Tibial artery (tissue), 4 donors: ENCODE measurements at regions not wholly inside any gene's neighbourhood (a gene's known extent, or its start where the extent isn't known, plus 50 kb on each side); places are given as distances from the start of the nearest gene placed in this dataset.
"Not testable (repeated sequence)": the region's sequence is repeated elsewhere in the genome, so short reads cannot be mapped to it uniquely, and the experiment has no call there.

ENCODE experiments used
- DNase-seq, 2 donors: peaks; one replicate each; pipeline ENCODE4 v3.0.0-alpha.2; 2019
- H3K27ac ChIP-seq, 2 donors: fragments of 200-600 bp; sonication (generic) in 1 of 2; 1 replicate in 1 of 2; 2 replicates in 1 of 2; pipeline ENCODE4 v1.5.1; 2018 to 2019; ENCODE audit warnings: mild to moderate bottlenecking in 1 of 2
- H3K27me3 ChIP-seq, 2 donors: fragments of 200-600 bp; sonication (generic) in 1 of 2; one replicate each; pipeline versions ENCODE4 v1.5.1 to v1.6.0; 2016 to 2019
- H3K36me3 ChIP-seq, 3 donors: fragments of 200-600 bp; sonication (generic) in 2 of 3; one replicate each; pipeline ENCODE4 v1.5.1; 2016 to 2019; ENCODE audit warnings: mild to moderate bottlenecking in 2 of 3
- H3K4me1 ChIP-seq, 4 donors: fragments of 200-600 bp; sonication (generic) in 2 of 4; 1 replicate in 3 of 4; 2 replicates in 1 of 4; pipeline ENCODE4 v1.5.1; 2016 to 2019
- H3K4me3 ChIP-seq, 2 donors: fragments of 200-600 bp; sonication (generic) in 1 of 2; 1 replicate in 1 of 2; 2 replicates in 1 of 2; pipeline ENCODE4 v1.5.1; 2018 to 2019; ENCODE audit warnings: mild to moderate bottlenecking in 2 of 2
- H3K9me3 ChIP-seq, 3 donors: fragments of 200-600 bp; sonication (generic) in 1 of 3; one replicate each; pipeline ENCODE4 v1.5.1; 2016 to 2019
- intact Hi-C: fragments of 100-400 bp; cut with DNase I; formaldehyde crosslinking; loops from one replicate; pipeline ENCODE4 v1.15.0; 2023; ENCODE audit warnings: low total_unique reads
- TF ChIP-seq, protein P1 (sequence below), 2 experiments: fragments of 200-600 bp in 1 of 2; fragments of 450-650 bp in 1 of 2; IDR thresholded peaks; one replicate each; pipeline ENCODE4 v1.5.1; 2017 to 2019; ENCODE audit warnings: antibody characterized with exemption in 2 of 2, mild to moderate bottlenecking in 1 of 2, moderate library complexity in 1 of 2

DNA sequence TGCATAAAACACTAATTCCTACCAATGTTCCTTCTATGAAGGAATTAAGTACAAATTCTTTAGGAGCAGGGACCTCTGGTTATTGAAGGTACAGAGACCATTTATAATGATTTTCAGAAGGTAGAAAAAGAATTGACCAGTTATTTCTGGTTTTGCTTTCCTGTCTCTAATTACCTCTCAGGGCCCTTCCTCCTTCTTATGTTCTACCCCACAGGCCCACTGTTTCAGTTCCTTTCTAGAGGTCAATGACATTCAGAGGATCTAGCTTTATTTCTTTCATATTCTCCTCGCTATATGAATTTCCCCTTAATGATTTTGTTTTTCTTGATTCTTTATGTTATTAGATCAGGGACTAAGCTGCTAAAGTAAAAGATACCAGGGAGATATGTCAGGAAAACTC, 345.0 kb upstream of the SPRY2 start:
- intact Hi-C loops: no loop called here
- H3K27me3 ChIP-seq: no peaks in the 10 kb centered on the region
- H3K4me1 ChIP-seq: no peaks in the 10 kb centered on the region
- H3K27ac ChIP-seq: no peak overlapping the region
- H3K9me3 ChIP-seq: peaks cover 0 to 10% (median 6%) of the 10 kb centered on the region in 3 donors
- no peak for DNase-seq
- H3K4me3 ChIP-seq: no peak overlapping the region
- TF ChIP-seq, protein P1, sequence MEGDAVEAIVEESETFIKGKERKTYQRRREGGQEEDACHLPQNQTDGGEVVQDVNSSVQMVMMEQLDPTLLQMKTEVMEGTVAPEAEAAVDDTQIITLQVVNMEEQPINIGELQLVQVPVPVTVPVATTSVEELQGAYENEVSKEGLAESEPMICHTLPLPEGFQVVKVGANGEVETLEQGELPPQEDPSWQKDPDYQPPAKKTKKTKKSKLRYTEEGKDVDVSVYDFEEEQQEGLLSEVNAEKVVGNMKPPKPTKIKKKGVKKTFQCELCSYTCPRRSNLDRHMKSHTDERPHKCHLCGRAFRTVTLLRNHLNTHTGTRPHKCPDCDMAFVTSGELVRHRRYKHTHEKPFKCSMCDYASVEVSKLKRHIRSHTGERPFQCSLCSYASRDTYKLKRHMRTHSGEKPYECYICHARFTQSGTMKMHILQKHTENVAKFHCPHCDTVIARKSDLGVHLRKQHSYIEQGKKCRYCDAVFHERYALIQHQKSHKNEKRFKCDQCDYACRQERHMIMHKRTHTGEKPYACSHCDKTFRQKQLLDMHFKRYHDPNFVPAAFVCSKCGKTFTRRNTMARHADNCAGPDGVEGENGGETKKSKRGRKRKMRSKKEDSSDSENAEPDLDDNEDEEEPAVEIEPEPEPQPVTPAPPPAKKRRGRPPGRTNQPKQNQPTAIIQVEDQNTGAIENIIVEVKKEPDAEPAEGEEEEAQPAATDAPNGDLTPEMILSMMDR (IDR thresholded peaks at IDR 0.05): no peak
- no peaks in the 10 kb centered on the region for H3K36me3 ChIP-seq

DNA sequence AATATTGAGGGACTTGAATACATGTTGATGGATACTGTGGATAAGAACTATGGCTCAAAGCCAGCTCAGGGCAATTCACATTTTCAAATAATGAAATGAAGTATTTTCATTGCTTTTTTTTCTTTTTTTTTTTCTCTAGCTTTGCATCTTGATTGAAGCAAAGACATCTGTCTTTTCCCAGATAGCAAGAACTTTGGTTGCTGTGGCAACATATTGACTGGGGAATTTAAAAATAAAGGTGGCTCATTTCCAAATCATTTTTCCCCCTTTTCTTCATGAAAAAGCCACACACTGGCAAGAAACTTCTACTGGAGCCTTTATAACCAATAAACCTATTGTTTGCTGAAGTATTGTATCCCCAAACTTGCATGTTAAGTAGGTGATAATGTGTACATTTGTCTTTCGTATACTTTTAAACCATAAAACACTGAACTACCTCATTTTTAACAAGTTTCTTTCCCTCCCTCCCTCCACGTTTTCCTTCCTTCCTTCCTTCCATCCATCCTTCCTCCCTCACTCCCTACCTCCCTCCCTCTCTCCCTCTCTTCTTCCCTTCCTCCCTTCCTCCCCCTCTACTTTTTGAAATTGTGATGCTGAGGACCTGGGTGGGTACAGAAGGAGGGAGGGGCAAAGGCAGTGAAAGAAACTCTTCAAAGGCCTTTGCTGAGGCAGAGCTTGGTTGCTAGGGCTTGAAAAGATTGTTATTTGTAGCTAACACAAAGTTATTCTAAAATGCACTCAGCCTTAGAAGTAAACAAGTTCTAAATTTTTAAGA, 343.5 kb upstream of the SPRY2 start:
- Histone ChIP-seq H3K4me1 (no peaks in the 10 kb centered on the region), H3K36me3 (no peaks in the 10 kb centered on the region), H3K27me3 (no peaks in the 10 kb centered on the region), H3K9me3 (peaks cover 0 to 10% (median 4%) of the 10 kb centered on the region in 3 donors), H3K4me3 (no peak overlapping the region), H3K27ac (no peak overlapping the region)
- intact Hi-C loops: no loop called here
- DNase-seq: no peak
- TF ChIP-seq, protein P1 (IDR thresholded peaks at IDR 0.05): no peak

DNA sequence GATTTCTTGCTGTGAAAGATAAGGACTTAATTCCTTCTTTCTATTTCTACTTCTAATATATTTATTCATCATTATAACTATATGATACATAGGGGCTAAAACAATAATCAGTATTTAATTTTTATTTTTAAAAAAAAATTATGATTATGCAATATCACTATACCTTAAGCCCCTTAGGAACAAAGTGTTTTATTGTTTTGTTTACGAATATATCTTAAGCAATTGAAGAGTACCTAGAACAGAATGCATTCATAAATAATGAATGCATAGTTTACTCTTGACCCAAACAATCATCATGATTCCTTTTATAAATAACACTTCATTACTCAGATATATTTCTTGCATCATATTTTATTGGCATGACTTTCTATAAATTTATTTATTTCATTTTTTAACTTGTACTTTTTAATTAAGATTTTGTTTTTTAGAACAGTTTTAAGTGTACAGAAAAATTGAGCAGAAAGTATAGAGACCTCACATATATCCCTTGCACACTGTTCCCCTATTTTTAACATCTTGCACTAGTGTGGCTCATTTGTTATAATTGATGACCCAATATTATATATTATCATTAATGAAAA, 339.9 kb upstream of the SPRY2 start:
- Histone ChIP-seq H3K36me3 (no peaks in the 10 kb centered on the region), H3K4me3 (no peak overlapping the region), H3K9me3 (peaks cover 0 to 10% (median 8%) of the 10 kb centered on the region in 3 donors), H3K27me3 (no peaks in the 10 kb centered on the region), H3K4me1 (no peaks in the 10 kb centered on the region), H3K27ac (no peak overlapping the region)
- TF ChIP-seq, protein P1 (IDR thresholded peaks at IDR 0.05): no peak
- DNase-seq: no peak
- intact Hi-C loops: no loop called here

DNA sequence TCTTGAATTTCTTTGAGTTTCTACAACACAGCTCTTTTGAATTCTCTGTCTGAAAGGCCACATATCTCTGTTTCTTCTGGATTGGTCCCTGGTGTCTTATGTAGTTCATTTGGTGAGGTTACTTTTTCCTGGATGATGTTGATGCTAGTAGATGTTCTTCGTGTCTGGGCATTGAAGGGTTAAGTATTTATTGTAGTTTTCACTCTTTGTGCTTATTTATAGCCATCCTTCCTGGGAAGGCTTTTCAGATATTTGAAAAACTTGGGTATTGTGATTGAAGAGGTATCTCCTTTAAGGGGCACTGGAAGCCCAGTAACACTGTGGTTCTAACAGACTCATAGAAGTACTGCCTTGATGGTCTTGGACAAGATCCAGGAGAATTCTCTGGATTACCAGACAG, 338.5 kb upstream of the SPRY2 start:
- intact Hi-C loops: no loop called here
- no peak for DNase-seq
- Histone ChIP-seq H3K4me3 (no peak overlapping the region), H3K27me3 (no peaks in the 10 kb centered on the region), H3K4me1 (no peaks in the 10 kb centered on the region), H3K36me3 (no peaks in the 10 kb centered on the region), H3K27ac (no peak overlapping the region), H3K9me3 (peaks cover 0 to 10% (median 8%) of the 10 kb centered on the region in 3 donors)
- TF ChIP-seq, protein P1 (IDR thresholded peaks at IDR 0.05): no peak

DNA sequence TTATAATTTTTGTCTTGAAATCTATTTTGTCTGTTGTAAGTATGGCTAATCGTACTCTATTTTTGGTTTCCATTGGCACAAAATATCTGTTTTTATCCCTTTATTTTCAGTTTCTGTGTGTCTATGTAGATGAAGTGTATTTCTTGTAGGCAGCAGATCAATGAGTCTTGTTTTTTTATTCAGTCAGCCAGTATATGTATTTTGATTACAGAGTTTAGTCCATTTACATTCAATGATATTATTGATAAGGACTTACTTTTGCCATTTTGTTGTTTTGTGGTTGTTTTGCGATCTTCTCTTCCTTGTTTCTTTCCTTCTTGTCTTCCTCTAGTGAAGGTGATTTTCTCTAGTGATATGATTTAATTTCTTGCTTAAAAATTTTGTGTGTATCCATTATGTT, 336.3 kb upstream of the SPRY2 start:
- intact Hi-C loops: no loop called here
- H3K36me3 ChIP-seq: no peaks in the 10 kb centered on the region
- peaks cover 0 to 12% (median 9%) of the 10 kb centered on the region in 3 donors for H3K9me3 ChIP-seq

DNA sequence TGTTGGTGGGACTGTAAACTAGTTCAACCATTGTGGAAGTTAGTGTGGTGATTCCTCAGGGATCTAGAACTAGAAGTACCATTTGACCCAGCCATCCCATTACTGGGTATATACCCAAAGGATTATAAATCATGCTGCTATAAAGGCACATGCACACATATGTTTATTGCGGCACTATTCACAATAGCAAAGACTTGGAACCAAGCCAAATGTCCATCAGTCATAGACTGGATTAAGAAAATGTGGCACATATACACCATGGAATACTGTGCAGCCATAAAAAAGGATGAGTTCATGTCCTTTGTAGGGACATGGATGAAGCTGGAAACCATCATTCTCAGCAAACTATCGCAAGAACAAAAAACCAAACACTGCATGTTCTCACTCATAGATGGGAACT, 334.5 kb upstream of the SPRY2 start:
- H3K9me3 ChIP-seq: peaks cover 0 to 21% (median 12%) of the 10 kb centered on the region in 3 donors
- H3K4me3 ChIP-seq, H3K36me3 ChIP-seq, H3K27ac ChIP-seq, intact Hi-C loops, DNase-seq, H3K27me3 ChIP-seq, H3K4me1 ChIP-seq: not testable (repeated sequence)

More for the DNA sequence above, 336.3 kb upstream of the SPRY2 start:
- Histone ChIP-seq H3K27me3 (no peaks in the 10 kb centered on the region), H3K4me1 (no peaks in the 10 kb centered on the region), H3K4me3 (no peak overlapping the region), H3K27ac (no peak overlapping the region)
- no peak for DNase-seq
- TF ChIP-seq, protein P1 (IDR thresholded peaks at IDR 0.05): no peak
